GM12878 (cell line): ENCODE measurements at regions not wholly inside any gene's neighbourhood (a gene's known extent, or its start where the extent isn't known, plus 50 kb on each side); places are given as distances from the start of the nearest gene placed in this dataset.

Experiments
- CEBPB ChIP-seq, 2 experiments: fragments of 150-350 bp in 1 of 2; IDR thresholded peaks; 2 replicates each; pipeline ENCODE4 v1.6.1; 2012 to 2014; ENCODE audit warnings: low read depth in 2 of 2, low read length in 2 of 2, borderline replicate concordance in 1 of 2, inconsistent platforms in 1 of 2
- CTCF ChIP-seq, 3 experiments: IDR thresholded peaks in 2 of 3; conservative IDR thresholded peaks in 1 of 3; 2 replicates each; pipeline ENCODE4 v1.5.1; 2011; ENCODE audit warnings: low read depth in 3 of 3, low read length in 3 of 3, mild to moderate bottlenecking in 3 of 3, control low read depth in 2 of 3, moderate library complexity in 2 of 3, inconsistent platforms in 1 of 3, mixed read lengths in 1 of 3; ENCODE audit not compliant: control insufficient read depth in 2 of 3, insufficient read depth in 1 of 3; ENCODE audit errors: extremely low read depth in 1 of 3
- EGR1 ChIP-seq, 2 experiments: IDR thresholded peaks; 1 replicate in 1 of 2; 2 replicates in 1 of 2; pipeline ENCODE4 v1.6.1; 2011 to 2012; ENCODE audit warnings: low read depth in 2 of 2, low read length in 2 of 2, borderline replicate concordance in 1 of 2, mild to moderate bottlenecking in 1 of 2, moderate library complexity in 1 of 2
- ETV6 ChIP-seq, 2 experiments: fragments of 450-650 bp in 1 of 2; IDR thresholded peaks in 1 of 2; conservative IDR thresholded peaks in 1 of 2; 2 replicates each; pipeline ENCODE4 v1.6.1; 2014; ENCODE audit warnings: antibody characterized with exemption in 1 of 2, borderline replicate concordance in 1 of 2, low read depth in 1 of 2, mild to moderate bottlenecking in 1 of 2, moderate library complexity in 1 of 2
- FOXM1 ChIP-seq: IDR thresholded peaks from 2 replicates; pipeline ENCODE4 v1.6.1; 2012; ENCODE audit warnings: low read depth, mild to moderate bottlenecking, inconsistent platforms, low read length, moderate library complexity
- MAX ChIP-seq: IDR thresholded peaks from 2 replicates; pipeline ENCODE4 v1.6.1; 2012; ENCODE audit warnings: low read depth, low read length, improper control_type of control experiment
- PKNOX1 ChIP-seq: fragments of 450-650 bp; IDR thresholded peaks from 2 replicates; pipeline ENCODE4 v1.6.1; 2016; ENCODE audit warnings: mild to moderate bottlenecking
- POLR2A ChIP-seq: IDR thresholded peaks from 2 replicates; pipeline ENCODE4 v1.6.1; 2011; ENCODE audit warnings: low read depth, mild to moderate bottlenecking, low read length
- POLR2AphosphoS2 ChIP-seq: IDR thresholded peaks from 2 replicates; pipeline ENCODE4 v1.6.1; 2011; ENCODE audit warnings: low read depth, mild to moderate bottlenecking, low read length, improper control_type of control experiment, moderate library complexity
- PRDM15 ChIP-seq: fragments of 450-650 bp; formaldehyde crosslinking; IDR thresholded peaks from 2 replicates; pipeline ENCODE4 v1.4.0; 2020; ENCODE audit warnings: mild to moderate bottlenecking, moderate library complexity
- RAD21 ChIP-seq: IDR thresholded peaks from 2 replicates; pipeline ENCODE4 v1.6.1; 2011; ENCODE audit warnings: mild to moderate bottlenecking, low read depth, low read length, moderate library complexity; ENCODE audit not compliant: insufficient read depth
- RELA ChIP-seq: fragments of 450-650 bp; IDR thresholded peaks from 2 replicates; pipeline ENCODE4 v1.8.0; 2014; ENCODE audit warnings: borderline replicate concordance; ENCODE audit not compliant: partially characterized antibody
- SP1 ChIP-seq: IDR thresholded peaks from one replicate; pipeline ENCODE4 v1.6.1; 2011; ENCODE audit warnings: low read depth, low read length
- ZZZ3 ChIP-seq: IDR thresholded peaks from 2 replicates; pipeline ENCODE4 v1.6.1; 2011; ENCODE audit warnings: low read depth; ENCODE audit not compliant: control insufficient read depth, insufficient read length

GRCh38 chr7:156099085-156099484 lies 286.8 kb upstream of the SHH start:
- TF ChIP-seq CTCF (IDR thresholded peaks at IDR 0.05 in 2 of 3, conservative IDR thresholded peaks at IDR 0.05 in 1 of 3; ENCODE audit: control insufficient read depth in 2 of 3, extremely low read depth in 1 of 3, insufficient read depth in 1 of 3, low read depth in 3 of 3, low read length in 3 of 3) (no peak), POLR2A (no peak), CEBPB (IDR thresholded peaks at IDR 0.05; ENCODE audit: borderline replicate concordance in 1 of 2, low read depth in 2 of 2, low read length in 2 of 2) (no peak), RELA (no peak), RAD21 (no peak), ZZZ3 (no peak), POLR2AphosphoS2 (no peak), FOXM1 (no peak), ETV6 (conservative IDR thresholded peaks at IDR 0.05 in 1 of 2, IDR thresholded peaks at IDR 0.05 in 1 of 2; ENCODE audit: borderline replicate concordance in 1 of 2, low read depth in 1 of 2) (no peak), SP1 (no peak), EGR1 (IDR thresholded peaks at IDR 0.05; ENCODE audit: borderline replicate concordance in 1 of 2, low read depth in 2 of 2, low read length in 2 of 2) (no peak), PRDM15 (CRISPR knock-in tag) (no peak), PKNOX1 (no peak), MAX (no peak)
